IMR-90 (cell line): ENCODE measurements at regions not wholly inside any gene's neighbourhood (a gene's known extent, or its start where the extent isn't known, plus 50 kb on each side); places are given as distances from the start of the nearest gene placed in this dataset.

Experiments used
- ATAC-seq: fragments of 200-7000 bp; cut with Tn5 transposase; 2 replicates; pipeline ENCODE4 v1.9.1; 2020; ENCODE audit warnings: low read depth, mild to moderate bottlenecking, moderate library complexity
- BruUV-seq: library from RNA; stranded (reverse); fragments of 400-500 nt; replicated peaks from 2 replicates; lab custom pipeline; 2021; lab: Mats Ljungman, UMichigan
- CTCF ChIA-PET: fragments of 300-600 bp; formaldehyde crosslinking; extraction: SDS; loops from one replicate; lab custom pipeline; 2021; ENCODE audit warnings: antibody characterized with exemption; lab: Yijun Ruan, JAX
- POLR2A ChIA-PET: fragments of 300-600 bp; sonication (Branson Sonifier 250); formaldehyde crosslinking; loops from one replicate; lab custom pipeline; 2022; ENCODE audit warnings: antibody characterized with exemption; ENCODE audit not compliant: unreplicated experiment; lab: Charles Lee
- DNase-seq: peaks from one replicate; pipeline ENCODE4 v3.0.0; 2013
- H2AFZ ChIP-seq: replicated peaks from 2 replicates; pipeline ENCODE3; 2013; ENCODE audit warnings: low read length, mild to moderate bottlenecking; ENCODE audit not compliant: poor library complexity
- H2AK5ac ChIP-seq: 2 replicates; pipeline ENCODE4 v1.6.1; 2013; ENCODE audit warnings: low read depth, low read length, inconsistent platforms
- H2AK9ac ChIP-seq: replicated peaks from 2 replicates; pipeline ENCODE3; 2013; ENCODE audit warnings: mild to moderate bottlenecking, low read depth, low read length, moderate library complexity; ENCODE audit not compliant: poor library complexity
- H2BK120ac ChIP-seq: 2 replicates; pipeline ENCODE4 v1.6.1; 2013; ENCODE audit warnings: low read depth, low read length, inconsistent platforms
- H2BK15ac ChIP-seq: 3 replicates; pipeline ENCODE4 v1.6.1; 2013; ENCODE audit warnings: low read depth, low read length, inconsistent platforms
- H2BK20ac ChIP-seq: 2 replicates; pipeline ENCODE4 v1.6.1; 2013; ENCODE audit warnings: low read depth, mild to moderate bottlenecking, inconsistent platforms, low read length, moderate library complexity
- H2BK5ac ChIP-seq: 2 replicates; pipeline ENCODE4 v1.6.1; 2013; ENCODE audit warnings: mild to moderate bottlenecking, low read depth, low read length, inconsistent platforms; ENCODE audit not compliant: poor library complexity, severe bottlenecking
- H3K14ac ChIP-seq: replicated peaks from 2 replicates; pipeline ENCODE4 v1.6.1; 2013; ENCODE audit warnings: low read depth, low read length, inconsistent platforms
- H3K18ac ChIP-seq: 2 replicates; pipeline ENCODE4 v1.6.1; 2013; ENCODE audit warnings: low read depth, low read length, control low read depth
- H3K23ac ChIP-seq: 2 replicates; pipeline ENCODE4 v1.6.1; 2013; ENCODE audit warnings: low read depth, low read length, inconsistent platforms
- H3K27ac ChIP-seq: 2 replicates; pipeline ENCODE4 v1.5.1; 2013; ENCODE audit warnings: mild to moderate bottlenecking, control low read depth, low read length; ENCODE audit not compliant: insufficient read depth
- H3K27me3 ChIP-seq: 2 replicates; pipeline ENCODE4 v1.6.1; 2013; ENCODE audit warnings: low read length; ENCODE audit not compliant: control insufficient read depth, insufficient read depth
- H3K36me3 ChIP-seq: 2 replicates; pipeline ENCODE4 v1.6.1; 2013; ENCODE audit warnings: low read length, mixed read lengths; ENCODE audit not compliant: control insufficient read depth, insufficient read depth
- H3K4ac ChIP-seq: 2 replicates; pipeline ENCODE4 v1.6.1; 2013; ENCODE audit warnings: low read depth, low read length, inconsistent platforms
- H3K4me1 ChIP-seq: 2 replicates; pipeline ENCODE4 v1.6.1; 2013; ENCODE audit warnings: low read length, mixed read lengths; ENCODE audit not compliant: control insufficient read depth, insufficient read depth
- H3K4me2 ChIP-seq: 2 replicates; pipeline ENCODE4 v1.6.1; 2013; ENCODE audit warnings: low read depth, mild to moderate bottlenecking, control low read depth, low read length, moderate library complexity
- H3K4me3 ChIP-seq: 2 replicates; pipeline ENCODE4 v1.5.1; 2013; ENCODE audit warnings: low read depth, mild to moderate bottlenecking, control low read depth, low read length, moderate library complexity; ENCODE audit not compliant: insufficient read depth
- H3K56ac ChIP-seq: 2 replicates; pipeline ENCODE4 v1.6.1; 2013; ENCODE audit warnings: low read length, inconsistent platforms; ENCODE audit not compliant: insufficient read depth; ENCODE audit errors: extremely low read depth
- H3K79me1 ChIP-seq, 2 experiments: 2 replicates each; pipeline ENCODE4 v1.6.1; 2013; ENCODE audit warnings: low read length in 2 of 2, inconsistent platforms in 1 of 2, low read depth in 1 of 2
- H3K9ac ChIP-seq: 2 replicates; pipeline ENCODE4 v1.6.1; 2013; ENCODE audit warnings: low read depth, low read length, control low read depth
- H3K9me1 ChIP-seq: 2 replicates; pipeline ENCODE4 v1.6.1; 2013; ENCODE audit warnings: low read length, inconsistent platforms; ENCODE audit not compliant: insufficient read depth
- H3K9me3 ChIP-seq: 2 replicates; pipeline ENCODE4 v1.6.1; 2013; ENCODE audit warnings: low read length; ENCODE audit not compliant: control insufficient read depth, insufficient read depth
- H4K20me1 ChIP-seq: 2 replicates; pipeline ENCODE4 v1.6.1; 2013; ENCODE audit warnings: low read length, inconsistent platforms; ENCODE audit not compliant: insufficient read depth
- H4K5ac ChIP-seq: 2 replicates; pipeline ENCODE4 v1.6.1; 2013; ENCODE audit warnings: mild to moderate bottlenecking, low read depth, low read length, control low read depth
- H4K8ac ChIP-seq, 2 experiments: 2 replicates each; pipeline ENCODE4 v1.6.1; 2013; ENCODE audit warnings: low read depth in 2 of 2, low read length in 2 of 2, control low read depth in 1 of 2, inconsistent platforms in 1 of 2
- H4K91ac ChIP-seq: 2 replicates; pipeline ENCODE4 v1.6.1; 2013; ENCODE audit warnings: low read depth, low read length, inconsistent platforms; ENCODE audit not compliant: insufficient read depth
- WGBS, 2 experiments: methylation state at CpG; one replicate each; pipeline versions ENCODE4 v1.1.5 to v1.1.7; 2013; ENCODE audit warnings: missing lambda C conversion rate in 2 of 2; ENCODE audit not compliant: insufficient read length in 1 of 2; ENCODE audit errors: extremely low coverage in 2 of 2; 5-methylcytosine and 5-hydroxymethylcytosine counted together
- dilution Hi-C: fragments of 300-500 bp; cut with HindIII; formaldehyde crosslinking; loops from one replicate; pipeline ENCODE4 v1.14.3; 2018; ENCODE audit warnings: low sequenced_read_pairs; ENCODE audit not compliant: unreplicated experiment
- in situ Hi-C: fragments of 300-500 bp; cut with MboI; formaldehyde crosslinking; loops from 3 replicates; pipeline ENCODE4 v1.14.3; 2019; ENCODE audit warnings: low sequenced_read_pairs, inconsistent platforms, mixed read lengths
- intact Hi-C: fragments of 100-400 bp; cut with micrococcal nuclease; formaldehyde crosslinking; loops from 2 replicates; pipeline ENCODE4 v1.10.0; 2022
- TF ChIP-seq, protein P1 (sequence below): conservative IDR thresholded peaks from 2 replicates; pipeline ENCODE4 v1.5.1; 2012; ENCODE audit warnings: mild to moderate bottlenecking, low read depth, low read length, improper control_type of control experiment
- TF ChIP-seq, protein P2 (sequence below): fragments of 150-350 bp; IDR thresholded peaks from 2 replicates; pipeline ENCODE4 v1.6.1; 2017; ENCODE audit warnings: mild to moderate bottlenecking, antibody characterized with exemption, low read length, low read depth

DNA sequence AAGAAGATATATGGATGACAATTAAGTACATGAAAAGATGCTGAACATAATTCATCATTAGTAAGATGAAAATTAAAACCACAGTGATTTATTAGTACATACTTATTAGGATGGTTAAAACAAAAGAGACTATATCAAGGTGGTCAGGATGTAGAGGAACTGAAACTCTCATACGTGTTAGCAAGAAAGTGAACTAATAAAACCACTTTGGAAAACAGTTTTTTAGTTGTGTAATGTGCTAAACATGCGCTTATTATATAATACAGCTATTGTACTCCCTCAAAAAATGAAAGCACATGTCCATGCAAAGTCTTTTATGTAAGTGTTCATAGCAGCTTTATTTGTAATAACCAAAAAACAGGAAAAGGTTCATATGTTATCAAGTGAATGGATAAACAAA is 89.9 kb upstream of the KCTD8 start:
- Histone ChIP-seq H4K5ac (no peak overlapping the region), H2AFZ (no peak overlapping the region), H3K36me3 (no peaks in the 10 kb centered on the region), H3K79me1 (no peaks in the 10 kb centered on the region), H2AK5ac (no peak overlapping the region), H3K27me3 (no peaks in the 10 kb centered on the region), H2BK5ac (no peak overlapping the region), H3K18ac (no peak overlapping the region), H4K8ac (no peak overlapping the region), H3K4me1 (no peaks in the 10 kb centered on the region), H2BK20ac (no peak overlapping the region), H3K9ac (no peak overlapping the region), H4K20me1 (no peaks in the 10 kb centered on the region), H3K4ac (no peak overlapping the region), H2AK9ac (no peak overlapping the region), H3K4me2 (no peak overlapping the region), H3K27ac (no peak overlapping the region), H3K14ac (no peak overlapping the region), H3K9me1 (no peaks in the 10 kb centered on the region), H3K56ac (no peak overlapping the region), H3K4me3 (no peak overlapping the region), H2BK120ac (no peak overlapping the region), H2BK15ac (no peak overlapping the region), H3K23ac (no peak overlapping the region), H3K9me3 (peaks cover 2% of the 10 kb centered on the region; the same call in 1 of the 2 replicates), H4K91ac (no peak overlapping the region)
- BruUV-seq: no TSS peak
- no peak for DNase-seq
- in situ Hi-C loops: no loop called here
- ChIA-PET POLR2A (no interaction called here), CTCF (no interaction called here)
- dilution Hi-C loops: no loop called here
- WGBS, 2 experiments: no CpG with 5 or more reads among the region's 2 CpGs
- TF ChIP-seq, protein P1, sequence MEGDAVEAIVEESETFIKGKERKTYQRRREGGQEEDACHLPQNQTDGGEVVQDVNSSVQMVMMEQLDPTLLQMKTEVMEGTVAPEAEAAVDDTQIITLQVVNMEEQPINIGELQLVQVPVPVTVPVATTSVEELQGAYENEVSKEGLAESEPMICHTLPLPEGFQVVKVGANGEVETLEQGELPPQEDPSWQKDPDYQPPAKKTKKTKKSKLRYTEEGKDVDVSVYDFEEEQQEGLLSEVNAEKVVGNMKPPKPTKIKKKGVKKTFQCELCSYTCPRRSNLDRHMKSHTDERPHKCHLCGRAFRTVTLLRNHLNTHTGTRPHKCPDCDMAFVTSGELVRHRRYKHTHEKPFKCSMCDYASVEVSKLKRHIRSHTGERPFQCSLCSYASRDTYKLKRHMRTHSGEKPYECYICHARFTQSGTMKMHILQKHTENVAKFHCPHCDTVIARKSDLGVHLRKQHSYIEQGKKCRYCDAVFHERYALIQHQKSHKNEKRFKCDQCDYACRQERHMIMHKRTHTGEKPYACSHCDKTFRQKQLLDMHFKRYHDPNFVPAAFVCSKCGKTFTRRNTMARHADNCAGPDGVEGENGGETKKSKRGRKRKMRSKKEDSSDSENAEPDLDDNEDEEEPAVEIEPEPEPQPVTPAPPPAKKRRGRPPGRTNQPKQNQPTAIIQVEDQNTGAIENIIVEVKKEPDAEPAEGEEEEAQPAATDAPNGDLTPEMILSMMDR: no peak
- TF ChIP-seq, protein P2, sequence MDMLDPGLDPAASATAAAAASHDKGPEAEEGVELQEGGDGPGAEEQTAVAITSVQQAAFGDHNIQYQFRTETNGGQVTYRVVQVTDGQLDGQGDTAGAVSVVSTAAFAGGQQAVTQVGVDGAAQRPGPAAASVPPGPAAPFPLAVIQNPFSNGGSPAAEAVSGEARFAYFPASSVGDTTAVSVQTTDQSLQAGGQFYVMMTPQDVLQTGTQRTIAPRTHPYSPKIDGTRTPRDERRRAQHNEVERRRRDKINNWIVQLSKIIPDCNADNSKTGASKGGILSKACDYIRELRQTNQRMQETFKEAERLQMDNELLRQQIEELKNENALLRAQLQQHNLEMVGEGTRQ: no peak
- no peak for ATAC-seq
- intact Hi-C loops: no loop called here
